ENCODE measurements at regions not wholly inside any gene's neighbourhood (a gene's known extent, or its start where the extent isn't known, plus 50 kb on each side); places are given as distances from the start of the nearest gene placed in this dataset.

GRCh38 chr3:197447057-197447456 is 108.7 kb downstream of the BDH1 start:
- WGBS (ENCODE audit: insufficient coverage) = 81% methylated on average over 4 of the region's 7 CpGs
- no peaks in the 10 kb centered on the region for H3K4me1 ChIP-seq (ENCODE audit: control insufficient read depth, insufficient read depth, low read length)
- H3K27me3 ChIP-seq (ENCODE audit: control insufficient read depth, insufficient read depth, low read length) = peaks cover 3% of the 10 kb centered on the region
- H3K9me3 ChIP-seq (replicated peaks; ENCODE audit: control insufficient read depth, low read depth, low read length) = no peaks in the 10 kb centered on the region
- no peak for DNase-seq
- no peak overlapping the region for H3K27ac ChIP-seq (ENCODE audit: low read length)
- no peaks in the 10 kb centered on the region for H3K36me3 ChIP-seq (ENCODE audit: control insufficient read depth, insufficient read depth, low read length)
- H3K4me3 ChIP-seq (ENCODE audit: low read length) = no peak overlapping the region

GRCh38 chr3:197446700-197447056 is 109.1 kb downstream of the BDH1 start:
- no peak overlapping the region for H3K4me3 ChIP-seq (ENCODE audit: low read length)
- peaks cover 3% of the 10 kb centered on the region for H3K27me3 ChIP-seq (ENCODE audit: control insufficient read depth, insufficient read depth, low read length)
- no peaks in the 10 kb centered on the region for H3K4me1 ChIP-seq (ENCODE audit: control insufficient read depth, insufficient read depth, low read length)
- no peaks in the 10 kb centered on the region for H3K9me3 ChIP-seq (replicated peaks; ENCODE audit: control insufficient read depth, low read depth, low read length)
- no peak for DNase-seq
- H3K27ac ChIP-seq (ENCODE audit: low read length) = no peak overlapping the region
- no peaks in the 10 kb centered on the region for H3K36me3 ChIP-seq (ENCODE audit: control insufficient read depth, insufficient read depth, low read length)
- WGBS (ENCODE audit: insufficient coverage) = 94% methylated on average over 6 of the region's 9 CpGs

GRCh38 chr3:197445896-197446699 is 109.7 kb downstream of the BDH1 start:
- Histone ChIP-seq H3K4me1 (ENCODE audit: control insufficient read depth, insufficient read depth, low read length) (no peaks in the 10 kb centered on the region), H3K9me3 (replicated peaks; ENCODE audit: control insufficient read depth, low read depth, low read length) (no peaks in the 10 kb centered on the region), H3K36me3 (ENCODE audit: control insufficient read depth, insufficient read depth, low read length) (no peaks in the 10 kb centered on the region), H3K27me3 (ENCODE audit: control insufficient read depth, insufficient read depth, low read length) (peaks cover 5% of the 10 kb centered on the region), H3K4me3 (ENCODE audit: low read length) (no peak overlapping the region), H3K27ac (ENCODE audit: low read length) (no peak overlapping the region)
- WGBS (ENCODE audit: insufficient coverage) = 79% methylated on average over 6 of the region's 13 CpGs
- no peak for DNase-seq

- H3K4me3 ChIP-seq (ENCODE audit: low read length) = no peak overlapping the region
- no peaks in the 10 kb centered on the region for H3K4me1 ChIP-seq (ENCODE audit: control insufficient read depth, insufficient read depth, low read length)
- no peak overlapping the region for H3K27ac ChIP-seq (ENCODE audit: low read length)
- 87% methylated on average over 10 of the region's 14 CpGs for WGBS (ENCODE audit: insufficient coverage)
- no peaks in the 10 kb centered on the region for H3K9me3 ChIP-seq (replicated peaks; ENCODE audit: control insufficient read depth, low read depth, low read length)
- H3K36me3 ChIP-seq (ENCODE audit: control insufficient read depth, insufficient read depth, low read length) = no peaks in the 10 kb centered on the region
- DNase-seq = no peak
- H3K27me3 ChIP-seq (ENCODE audit: control insufficient read depth, insufficient read depth, low read length) = peaks cover 7% of the 10 kb centered on the region
Observed at GRCh38 chr3:197444793-197445379, 110.9 kb downstream of the BDH1 start.

GRCh38 chr3:197443506-197443905 is 112.3 kb downstream of the BDH1 start:
- DNase-seq = no peak
- no peak overlapping the region for H3K4me3 ChIP-seq (ENCODE audit: low read length)
- no peaks in the 10 kb centered on the region for H3K36me3 ChIP-seq (ENCODE audit: control insufficient read depth, insufficient read depth, low read length)
- 91% methylated on average over 6 of the region's 8 CpGs for WGBS (ENCODE audit: insufficient coverage)
- peaks cover 7% of the 10 kb centered on the region for H3K27me3 ChIP-seq (ENCODE audit: control insufficient read depth, insufficient read depth, low read length)
- H3K27ac ChIP-seq (ENCODE audit: low read length) = no peak overlapping the region
- H3K9me3 ChIP-seq (replicated peaks; ENCODE audit: control insufficient read depth, low read depth, low read length) = no peaks in the 10 kb centered on the region
- no peaks in the 10 kb centered on the region for H3K4me1 ChIP-seq (ENCODE audit: control insufficient read depth, insufficient read depth, low read length)

- Histone ChIP-seq H3K4me3 (ENCODE audit: low read length) (no peak overlapping the region), H3K27me3 (ENCODE audit: control insufficient read depth, insufficient read depth, low read length) (peaks cover 4% of the 10 kb centered on the region), H3K36me3 (ENCODE audit: control insufficient read depth, insufficient read depth, low read length) (no peaks in the 10 kb centered on the region), H3K4me1 (ENCODE audit: control insufficient read depth, insufficient read depth, low read length) (no peaks in the 10 kb centered on the region), H3K27ac (ENCODE audit: low read length) (no peak overlapping the region), H3K9me3 (replicated peaks; ENCODE audit: control insufficient read depth, low read depth, low read length) (no peaks in the 10 kb centered on the region)
- 100% methylated on average over 3 of the region's 7 CpGs for WGBS (ENCODE audit: insufficient coverage)
- no peak for DNase-seq
Observed at GRCh38 chr3:197440717-197441303, 115.0 kb downstream of the BDH1 start.

GRCh38 chr3:197438906-197439305 is 116.9 kb downstream of the BDH1 start:
- no peak for DNase-seq
- peaks cover 4% of the 10 kb centered on the region for H3K27me3 ChIP-seq (ENCODE audit: control insufficient read depth, insufficient read depth, low read length)
- 71% methylated on average over 1 of the region's 3 CpGs for WGBS (ENCODE audit: insufficient coverage)
- H3K4me3 ChIP-seq (ENCODE audit: low read length) = no peak overlapping the region
- H3K36me3 ChIP-seq (ENCODE audit: control insufficient read depth, insufficient read depth, low read length) = no peaks in the 10 kb centered on the region
- no peaks in the 10 kb centered on the region for H3K9me3 ChIP-seq (replicated peaks; ENCODE audit: control insufficient read depth, low read depth, low read length)
- H3K4me1 ChIP-seq (ENCODE audit: control insufficient read depth, insufficient read depth, low read length) = no peaks in the 10 kb centered on the region
- H3K27ac ChIP-seq (ENCODE audit: low read length) = no peak overlapping the region

- no peak for DNase-seq
- WGBS (ENCODE audit: insufficient coverage) = no CpG with 5 or more reads among the region's 3 CpGs
- no peak overlapping the region for H3K27ac ChIP-seq (ENCODE audit: low read length)
Observed at GRCh38 chr3:197435426-197435825, 120.3 kb downstream of the BDH1 start.

GRCh38 chr3:197434830-197435229 is 120.9 kb downstream of the BDH1 start:
- Histone ChIP-seq H3K36me3 (ENCODE audit: control insufficient read depth, insufficient read depth, low read length) (no peaks in the 10 kb centered on the region), H3K9me3 (replicated peaks; ENCODE audit: control insufficient read depth, low read depth, low read length) (no peaks in the 10 kb centered on the region), H3K27ac (ENCODE audit: low read length) (no peak overlapping the region), H3K27me3 (ENCODE audit: control insufficient read depth, insufficient read depth, low read length) (no peaks in the 10 kb centered on the region), H3K4me3 (ENCODE audit: low read length) (no peak overlapping the region), H3K4me1 (ENCODE audit: control insufficient read depth, insufficient read depth, low read length) (no peaks in the 10 kb centered on the region)
- no CpG with 5 or more reads among the region's 7 CpGs for WGBS (ENCODE audit: insufficient coverage)
- no peak for DNase-seq

More at GRCh38 chr3:197435426-197435825, 120.3 kb downstream of the BDH1 start:
- Histone ChIP-seq H3K4me3 (ENCODE audit: low read length) (no peak overlapping the region), H3K4me1 (ENCODE audit: control insufficient read depth, insufficient read depth, low read length) (no peaks in the 10 kb centered on the region), H3K9me3 (replicated peaks; ENCODE audit: control insufficient read depth, low read depth, low read length) (no peaks in the 10 kb centered on the region), H3K36me3 (ENCODE audit: control insufficient read depth, insufficient read depth, low read length) (no peaks in the 10 kb centered on the region), H3K27me3 (ENCODE audit: control insufficient read depth, insufficient read depth, low read length) (no peaks in the 10 kb centered on the region)

- 100% methylated on average over 1 of the region's 4 CpGs for WGBS (ENCODE audit: insufficient coverage)
- H3K27me3 ChIP-seq (ENCODE audit: control insufficient read depth, insufficient read depth, low read length) = no peaks in the 10 kb centered on the region
- H3K4me1 ChIP-seq (ENCODE audit: control insufficient read depth, insufficient read depth, low read length) = peaks cover 14% of the 10 kb centered on the region
- peak; percentile 82 for DNase-seq
- no peaks in the 10 kb centered on the region for H3K36me3 ChIP-seq (ENCODE audit: control insufficient read depth, insufficient read depth, low read length)
- H3K27ac ChIP-seq (ENCODE audit: low read length) = no peak overlapping the region
- no peaks in the 10 kb centered on the region for H3K9me3 ChIP-seq (replicated peaks; ENCODE audit: control insufficient read depth, low read depth, low read length)
- no peak overlapping the region for H3K4me3 ChIP-seq (ENCODE audit: low read length)
Observed at GRCh38 chr3:197432384-197433127, 123.2 kb downstream of the BDH1 start.

Measured in muscle of leg (tissue), 3 donors.